ENCODE measurements at regions not wholly inside any gene's neighbourhood (a gene's known extent, or its start where the extent isn't known, plus 50 kb on each side); places are given as distances from the start of the nearest gene placed in this dataset.

DNA sequence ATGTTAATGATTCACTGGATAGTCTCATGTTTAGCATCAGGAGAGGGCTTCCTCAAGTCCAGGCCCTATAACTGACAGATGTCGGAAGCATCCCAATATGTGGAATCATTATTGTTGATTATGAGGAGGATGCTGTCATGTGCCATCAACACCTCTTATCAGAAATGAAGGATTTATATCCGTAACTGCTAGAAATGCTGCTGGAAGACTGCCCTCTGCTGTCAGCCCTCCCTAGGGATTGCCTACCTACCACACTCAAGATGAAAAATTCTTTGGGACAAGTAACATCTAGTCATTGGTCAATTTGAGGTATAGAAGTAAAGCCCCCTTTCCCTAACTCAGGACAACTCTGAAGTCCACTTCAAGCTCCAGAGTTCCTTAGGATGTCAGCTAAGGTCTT, 1166.5 kb upstream of the NXPH2 start:
- no peaks in the 10 kb centered on the region for H3K9me3 ChIP-seq (ENCODE audit: control insufficient read depth, low read length)
- no peaks in the 10 kb centered on the region for H3K36me3 ChIP-seq (ENCODE audit: control insufficient read depth, insufficient read depth, low read length, severe bottlenecking)
- no peak overlapping the region for H3K4me3 ChIP-seq (ENCODE audit: low read length)
- no peaks in the 10 kb centered on the region for H3K4me1 ChIP-seq (ENCODE audit: control insufficient read depth, insufficient read depth, low read length)
- no peaks in the 10 kb centered on the region for H3K27me3 ChIP-seq (replicated peaks; ENCODE audit: control insufficient read depth, insufficient read depth, low read length)
- DNase-seq (ENCODE audit: low read depth): no peak
- H3K9ac ChIP-seq (ENCODE audit: low read length): no peak overlapping the region

DNA sequence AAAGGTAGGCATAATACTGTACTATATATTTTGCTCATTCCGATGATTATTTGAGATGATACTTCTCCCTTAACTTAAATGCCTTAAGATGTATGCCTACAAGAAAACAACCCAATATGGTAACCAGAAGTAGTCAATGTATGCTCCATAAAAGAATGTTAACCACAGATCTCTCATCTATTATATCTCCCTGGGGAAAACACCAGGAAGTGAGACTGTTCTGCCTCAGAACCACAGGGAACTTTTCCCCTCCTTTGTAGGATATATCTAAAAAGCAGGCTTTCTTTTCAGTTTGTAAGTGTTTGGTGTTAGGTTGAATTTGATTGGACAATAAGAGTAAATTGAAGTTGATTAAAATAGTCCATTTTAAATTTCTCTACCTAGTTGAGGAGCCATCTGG, 1160.5 kb upstream of the NXPH2 start:
- H3K36me3 ChIP-seq (ENCODE audit: control insufficient read depth, insufficient read depth, low read length, severe bottlenecking): no peaks in the 10 kb centered on the region
- H3K4me3 ChIP-seq (ENCODE audit: low read length): no peak overlapping the region
- no peaks in the 10 kb centered on the region for H3K9me3 ChIP-seq (ENCODE audit: control insufficient read depth, low read length)
- no peak for DNase-seq (ENCODE audit: low read depth)
- no peaks in the 10 kb centered on the region for H3K4me1 ChIP-seq (ENCODE audit: control insufficient read depth, insufficient read depth, low read length)
- no peak overlapping the region for H3K9ac ChIP-seq (ENCODE audit: low read length)
- no peaks in the 10 kb centered on the region for H3K27me3 ChIP-seq (replicated peaks; ENCODE audit: control insufficient read depth, insufficient read depth, low read length)

DNA sequence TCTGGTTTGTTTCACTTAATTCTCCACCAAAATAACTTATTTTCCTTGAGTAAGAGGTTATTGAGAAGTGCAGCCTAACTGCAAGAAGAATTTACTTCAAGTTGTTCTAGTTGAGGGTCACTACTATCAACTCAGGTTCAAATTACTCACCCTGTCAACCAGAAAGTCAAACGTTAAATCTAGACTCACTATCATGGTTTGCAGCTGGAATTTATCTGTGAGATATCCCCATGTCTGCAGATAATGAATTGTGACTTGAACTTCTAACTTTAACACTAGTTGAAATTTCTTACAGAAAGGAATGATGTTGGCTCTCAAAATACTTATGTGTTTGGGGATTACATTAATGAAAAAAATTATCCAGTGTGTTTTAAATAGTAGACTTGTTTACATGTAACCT, 1145.7 kb upstream of the NXPH2 start:
- Histone ChIP-seq H3K9me3 (ENCODE audit: control insufficient read depth, low read length) (no peaks in the 10 kb centered on the region), H3K27me3 (replicated peaks; ENCODE audit: control insufficient read depth, insufficient read depth, low read length) (no peaks in the 10 kb centered on the region), H3K4me3 (ENCODE audit: low read length) (no peak overlapping the region), H3K36me3 (ENCODE audit: control insufficient read depth, insufficient read depth, low read length, severe bottlenecking) (no peaks in the 10 kb centered on the region), H3K9ac (ENCODE audit: low read length) (no peak overlapping the region), H3K4me1 (ENCODE audit: control insufficient read depth, insufficient read depth, low read length) (no peaks in the 10 kb centered on the region)
- DNase-seq (ENCODE audit: low read depth): no peak

DNA sequence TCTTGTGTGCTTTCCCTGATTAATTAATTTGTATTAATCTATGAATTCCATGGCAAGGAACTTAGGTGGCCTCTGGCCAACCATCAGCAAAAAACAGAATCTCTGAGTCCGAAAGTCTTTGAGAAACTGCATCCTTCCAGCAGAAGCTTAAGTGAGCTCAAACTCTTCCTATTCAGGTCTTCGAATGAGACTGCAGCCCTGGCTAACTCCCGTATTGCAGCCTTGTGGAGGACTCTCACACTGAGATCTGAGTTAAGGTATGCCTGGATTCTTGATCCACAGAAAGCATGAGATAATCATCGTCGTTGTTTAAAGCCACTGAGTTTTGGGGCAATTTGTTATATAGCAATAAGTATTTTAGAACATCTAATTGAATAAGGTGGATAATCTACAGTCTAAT, 1143.9 kb upstream of the NXPH2 start:
- H3K4me3 ChIP-seq (ENCODE audit: low read length): no peak overlapping the region
- H3K27me3 ChIP-seq (replicated peaks; ENCODE audit: control insufficient read depth, insufficient read depth, low read length): no peaks in the 10 kb centered on the region

DNA sequence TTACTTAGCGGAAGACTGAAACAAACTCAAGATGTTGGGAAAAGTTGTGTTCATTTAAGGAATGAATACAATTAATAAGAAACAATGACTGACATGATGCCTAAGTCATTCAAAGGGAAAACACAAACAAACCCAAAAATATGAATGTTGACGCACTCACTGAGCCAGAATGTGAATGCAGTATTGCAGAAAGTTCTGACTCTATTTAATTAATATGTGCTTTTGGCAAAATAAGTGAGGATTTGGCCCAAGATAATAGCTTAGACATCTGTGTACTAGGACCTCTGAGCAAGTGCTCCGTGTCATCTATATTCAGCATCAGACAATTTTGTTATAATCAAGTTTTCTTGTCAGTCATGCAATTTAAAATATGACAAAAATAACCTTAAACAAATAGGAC, 1138.8 kb upstream of the NXPH2 start:
- no peak overlapping the region for H3K9ac ChIP-seq (ENCODE audit: low read length)
- no peaks in the 10 kb centered on the region for H3K27me3 ChIP-seq (replicated peaks; ENCODE audit: control insufficient read depth, insufficient read depth, low read length)
- H3K4me1 ChIP-seq (ENCODE audit: control insufficient read depth, insufficient read depth, low read length): no peaks in the 10 kb centered on the region
- H3K9me3 ChIP-seq (ENCODE audit: control insufficient read depth, low read length): no peaks in the 10 kb centered on the region
- no peak for DNase-seq (ENCODE audit: low read depth)
- no peaks in the 10 kb centered on the region for H3K36me3 ChIP-seq (ENCODE audit: control insufficient read depth, insufficient read depth, low read length, severe bottlenecking)
- no peak overlapping the region for H3K4me3 ChIP-seq (ENCODE audit: low read length)

More for the DNA sequence above, 1143.9 kb upstream of the NXPH2 start:
- Histone ChIP-seq H3K9ac (ENCODE audit: low read length) (no peak overlapping the region), H3K9me3 (ENCODE audit: control insufficient read depth, low read length) (no peaks in the 10 kb centered on the region), H3K4me1 (ENCODE audit: control insufficient read depth, insufficient read depth, low read length) (no peaks in the 10 kb centered on the region), H3K36me3 (ENCODE audit: control insufficient read depth, insufficient read depth, low read length, severe bottlenecking) (no peaks in the 10 kb centered on the region)
- no peak for DNase-seq (ENCODE audit: low read depth)

DNA sequence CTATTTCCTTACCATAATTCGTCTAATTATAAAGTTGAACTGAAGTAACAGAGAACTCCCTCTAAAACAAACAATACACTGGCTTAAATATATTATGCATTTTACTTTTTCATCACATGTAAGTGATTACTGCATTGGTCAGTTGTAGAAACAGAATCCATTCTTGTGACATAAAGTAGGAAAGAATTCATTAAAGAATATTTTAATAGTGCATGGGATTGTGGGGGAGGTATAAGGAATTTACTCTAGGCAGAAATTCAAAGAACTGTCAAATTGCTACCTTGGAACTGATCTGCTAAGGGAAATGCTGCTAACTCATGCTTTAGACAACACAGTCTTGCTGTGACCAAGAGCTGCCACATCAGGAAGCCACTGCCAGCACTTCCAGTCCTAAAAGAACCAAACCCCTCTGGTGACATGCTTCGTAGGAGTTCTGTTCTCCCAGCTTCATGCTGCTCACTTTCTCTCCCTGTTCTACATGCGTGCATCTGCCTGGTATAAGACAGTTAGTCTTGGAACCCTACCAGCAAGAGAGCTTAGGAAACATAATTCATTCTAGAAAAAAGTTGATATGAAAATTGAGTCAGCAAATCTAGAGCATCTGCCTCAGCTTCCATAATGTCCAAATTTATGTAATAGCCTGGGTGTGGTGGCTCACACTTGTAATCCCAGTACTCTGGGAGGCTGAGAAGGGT, 1137.6 kb upstream of the NXPH2 start:
- H3K4me1 ChIP-seq (ENCODE audit: control insufficient read depth, insufficient read depth, low read length): no peaks in the 10 kb centered on the region
- H3K9ac ChIP-seq (ENCODE audit: low read length): no peak overlapping the region
- no peak for DNase-seq (ENCODE audit: low read depth)
- H3K27me3 ChIP-seq (replicated peaks; ENCODE audit: control insufficient read depth, insufficient read depth, low read length): no peaks in the 10 kb centered on the region
- no peaks in the 10 kb centered on the region for H3K36me3 ChIP-seq (ENCODE audit: control insufficient read depth, insufficient read depth, low read length, severe bottlenecking)
- no peaks in the 10 kb centered on the region for H3K9me3 ChIP-seq (ENCODE audit: control insufficient read depth, low read length)
- no peak overlapping the region for H3K4me3 ChIP-seq (ENCODE audit: low read length)

DNA sequence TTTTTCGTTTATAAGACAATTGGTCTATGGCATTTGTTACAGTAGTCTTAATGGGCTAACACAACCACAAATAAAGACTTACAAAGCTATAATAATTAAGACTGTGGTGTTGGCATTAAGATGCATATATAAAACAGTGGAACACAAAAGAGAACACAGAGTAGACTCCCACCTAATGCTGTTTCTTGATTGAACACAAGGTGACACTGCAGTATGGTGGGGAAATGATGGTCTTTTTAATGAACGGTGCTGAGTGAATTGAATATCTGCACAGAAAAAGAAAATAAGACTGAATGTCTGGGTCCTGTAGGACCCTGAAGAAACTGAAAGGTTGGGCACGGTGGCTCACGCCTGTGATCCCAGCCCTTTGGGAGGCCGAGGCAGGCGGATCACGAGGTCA, 1136.6 kb upstream of the NXPH2 start:
- H3K36me3 ChIP-seq (ENCODE audit: control insufficient read depth, insufficient read depth, low read length, severe bottlenecking): no peaks in the 10 kb centered on the region

DNA sequence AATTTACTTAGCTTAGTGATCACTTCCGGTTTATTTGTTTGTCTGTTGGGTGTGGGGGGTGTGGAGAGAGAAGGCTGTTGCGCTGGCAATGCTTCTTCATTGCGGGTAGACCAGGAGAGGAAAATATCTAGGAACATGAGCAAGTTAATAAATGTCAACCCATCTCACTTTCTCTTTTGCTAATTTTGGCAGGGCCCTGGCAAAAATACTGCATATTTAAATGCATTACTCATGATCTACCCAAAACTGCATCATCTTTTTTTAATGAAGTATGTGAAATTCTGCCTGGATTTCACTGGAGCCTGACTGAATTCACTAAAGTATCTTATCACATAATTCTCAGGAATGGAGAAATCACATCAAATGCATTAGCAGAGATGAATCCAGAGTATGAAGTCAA, 1131.0 kb upstream of the NXPH2 start:
- Histone ChIP-seq H3K4me1 (ENCODE audit: control insufficient read depth, insufficient read depth, low read length) (no peaks in the 10 kb centered on the region), H3K27me3 (replicated peaks; ENCODE audit: control insufficient read depth, insufficient read depth, low read length) (no peaks in the 10 kb centered on the region), H3K9me3 (ENCODE audit: control insufficient read depth, low read length) (no peaks in the 10 kb centered on the region), H3K36me3 (ENCODE audit: control insufficient read depth, insufficient read depth, low read length, severe bottlenecking) (no peaks in the 10 kb centered on the region), H3K9ac (ENCODE audit: low read length) (no peak overlapping the region), H3K4me3 (ENCODE audit: low read length) (no peak overlapping the region)
- no peak for DNase-seq (ENCODE audit: low read depth)

More for the DNA sequence above, 1136.6 kb upstream of the NXPH2 start:
- DNase-seq (ENCODE audit: low read depth): no peak
- Histone ChIP-seq H3K9ac (ENCODE audit: low read length) (no peak overlapping the region), H3K4me1 (ENCODE audit: control insufficient read depth, insufficient read depth, low read length) (no peaks in the 10 kb centered on the region), H3K9me3 (ENCODE audit: control insufficient read depth, low read length) (no peaks in the 10 kb centered on the region), H3K4me3 (ENCODE audit: low read length) (no peak overlapping the region), H3K27me3 (replicated peaks; ENCODE audit: control insufficient read depth, insufficient read depth, low read length) (no peaks in the 10 kb centered on the region)

DNA sequence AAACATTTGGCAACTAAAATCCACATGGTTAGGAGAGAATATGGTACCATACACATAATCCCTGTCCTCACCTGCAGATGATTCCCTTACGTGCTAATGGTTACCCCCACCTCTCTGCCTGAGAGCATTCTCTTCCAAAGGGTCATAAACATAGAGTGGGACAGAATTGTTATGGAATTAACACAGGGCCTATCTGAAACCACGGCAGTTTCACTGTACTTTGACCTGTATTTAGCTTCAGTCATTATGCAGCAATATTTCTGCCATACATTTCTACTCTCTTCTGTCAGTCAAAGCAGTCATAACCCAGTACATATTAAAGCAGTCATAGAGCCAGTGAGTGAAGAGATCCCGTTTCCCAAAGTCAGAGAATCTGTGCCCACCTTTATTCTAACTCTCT, 1128.9 kb upstream of the NXPH2 start:
- DNase-seq (ENCODE audit: low read depth): no peak
- Histone ChIP-seq H3K9me3 (ENCODE audit: control insufficient read depth, low read length) (no peaks in the 10 kb centered on the region), H3K9ac (ENCODE audit: low read length) (no peak overlapping the region), H3K36me3 (ENCODE audit: control insufficient read depth, insufficient read depth, low read length, severe bottlenecking) (no peaks in the 10 kb centered on the region), H3K27me3 (replicated peaks; ENCODE audit: control insufficient read depth, insufficient read depth, low read length) (no peaks in the 10 kb centered on the region), H3K4me3 (ENCODE audit: low read length) (no peak overlapping the region), H3K4me1 (ENCODE audit: control insufficient read depth, insufficient read depth, low read length) (no peaks in the 10 kb centered on the region)

DNA sequence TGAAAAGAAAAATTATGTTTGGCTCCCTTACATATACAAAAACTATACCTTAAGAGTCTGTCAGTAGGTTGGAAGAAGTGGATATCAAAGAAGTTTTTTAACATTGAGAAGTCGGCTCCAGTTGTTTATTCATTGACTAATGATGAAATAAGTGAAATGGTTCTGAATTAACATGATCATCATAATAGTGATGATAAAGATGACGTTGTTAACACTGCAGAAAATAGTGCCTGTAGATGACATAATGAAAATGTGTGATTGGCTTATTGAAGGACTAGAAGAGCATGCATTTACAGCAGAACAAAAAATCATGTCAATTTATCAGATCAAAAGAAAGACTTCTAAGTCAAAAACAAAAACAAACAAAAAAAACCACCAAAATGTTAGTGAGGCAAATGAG, 1125.4 kb upstream of the NXPH2 start:
- Histone ChIP-seq H3K4me1 (ENCODE audit: control insufficient read depth, insufficient read depth, low read length) (no peaks in the 10 kb centered on the region), H3K27me3 (replicated peaks; ENCODE audit: control insufficient read depth, insufficient read depth, low read length) (no peaks in the 10 kb centered on the region), H3K9ac (ENCODE audit: low read length) (no peak overlapping the region), H3K36me3 (ENCODE audit: control insufficient read depth, insufficient read depth, low read length, severe bottlenecking) (no peaks in the 10 kb centered on the region), H3K9me3 (ENCODE audit: control insufficient read depth, low read length) (no peaks in the 10 kb centered on the region), H3K4me3 (ENCODE audit: low read length) (no peak overlapping the region)
- DNase-seq (ENCODE audit: low read depth): no peak

DNA sequence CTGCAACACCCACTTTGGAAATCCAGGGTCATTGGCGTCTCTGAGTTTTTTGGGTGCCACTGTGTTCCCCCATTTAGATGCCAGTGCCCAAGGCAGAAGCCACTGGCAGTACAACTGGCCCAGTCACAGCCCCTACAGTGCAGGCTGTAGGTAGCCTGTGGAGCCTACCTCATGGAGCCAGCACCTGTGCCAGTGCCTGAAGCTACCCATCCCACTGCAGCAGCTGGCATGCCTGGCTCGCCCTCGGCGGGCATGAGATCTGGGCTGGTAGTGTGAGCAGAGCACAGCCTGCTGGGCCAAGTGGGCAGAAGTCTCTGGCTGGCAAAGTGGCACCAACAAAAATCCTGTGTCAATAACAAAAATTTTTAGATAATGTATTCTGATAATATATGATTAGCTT, 1111.4 kb upstream of the NXPH2 start:
- Histone ChIP-seq H3K9ac (ENCODE audit: low read length) (no peak overlapping the region), H3K36me3 (ENCODE audit: control insufficient read depth, insufficient read depth, low read length, severe bottlenecking) (no peaks in the 10 kb centered on the region), H3K4me3 (ENCODE audit: low read length) (no peak overlapping the region), H3K27me3 (replicated peaks; ENCODE audit: control insufficient read depth, insufficient read depth, low read length) (no peaks in the 10 kb centered on the region), H3K4me1 (ENCODE audit: control insufficient read depth, insufficient read depth, low read length) (no peaks in the 10 kb centered on the region), H3K9me3 (ENCODE audit: control insufficient read depth, low read length) (no peaks in the 10 kb centered on the region)
- DNase-seq (ENCODE audit: low read depth): no peak

DNA sequence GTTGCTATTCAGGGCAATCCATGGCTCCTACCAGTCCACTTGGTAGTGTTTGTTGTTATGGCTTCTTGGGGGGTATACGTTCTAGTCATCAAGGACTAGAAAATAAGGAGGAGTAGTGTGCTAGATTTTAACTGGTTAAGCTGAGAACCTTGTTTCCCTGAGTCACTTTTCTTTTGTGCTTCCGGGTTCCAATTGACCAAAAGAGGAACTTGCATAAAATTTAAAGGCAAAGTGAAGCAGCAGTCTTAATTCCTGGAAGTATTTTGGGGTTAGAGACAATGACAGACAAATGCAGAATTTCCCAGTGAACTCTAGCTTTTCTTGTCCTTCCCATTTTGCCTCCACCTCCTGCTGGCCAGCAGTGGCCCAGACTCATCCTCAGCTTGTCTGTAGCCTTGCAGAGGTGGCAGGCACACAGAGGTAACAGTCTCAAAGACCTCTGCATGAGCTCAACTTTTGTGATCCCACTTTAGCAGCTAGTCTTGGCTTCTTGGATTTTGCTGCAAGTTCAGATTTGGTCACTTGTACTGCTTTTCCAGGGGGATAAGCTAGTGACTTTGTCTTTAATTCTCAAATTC, 1105.8 kb upstream of the NXPH2 start:
- DNase-seq (ENCODE audit: low read depth): no peak
- no peaks in the 10 kb centered on the region for H3K4me1 ChIP-seq (ENCODE audit: control insufficient read depth, insufficient read depth, low read length)
- no peak overlapping the region for H3K9ac ChIP-seq (ENCODE audit: low read length)

More for the DNA sequence above, 1105.8 kb upstream of the NXPH2 start:
- Histone ChIP-seq H3K9me3 (ENCODE audit: control insufficient read depth, low read length) (no peaks in the 10 kb centered on the region), H3K27me3 (replicated peaks; ENCODE audit: control insufficient read depth, insufficient read depth, low read length) (no peaks in the 10 kb centered on the region), H3K4me3 (ENCODE audit: low read length) (no peak overlapping the region), H3K36me3 (ENCODE audit: control insufficient read depth, insufficient read depth, low read length, severe bottlenecking) (no peaks in the 10 kb centered on the region)
